ENCODE measurements at regions not wholly inside any gene's neighbourhood (a gene's known extent, or its start where the extent isn't known, plus 50 kb on each side); places are given as distances from the start of the nearest gene placed in this dataset.

GRCh38 chr3:59440285-59441028 lies 390.6 kb upstream of the CFAP20DC start:
- no peak for TF ChIP-seq CTCF (IDR thresholded peaks at IDR 0.05; ENCODE audit: low read depth, low read length)
- H3K4me3 ChIP-seq (ENCODE audit: low read depth, low read length) = no peak overlapping the region

- TF ChIP-seq CTCF (IDR thresholded peaks at IDR 0.05; ENCODE audit: low read depth, low read length) = no peak
- no peak overlapping the region for H3K4me3 ChIP-seq (ENCODE audit: low read depth, low read length)
These were observed 388.7 kb upstream of the CFAP20DC start for GRCh38 chr3:59438492-59438891.

GRCh38 chr3:59436164-59436958 lies 386.5 kb upstream of the CFAP20DC start:
- no peak for TF ChIP-seq CTCF (IDR thresholded peaks at IDR 0.05; ENCODE audit: low read depth, low read length)
- no peak overlapping the region for H3K4me3 ChIP-seq (ENCODE audit: low read depth, low read length)

GRCh38 chr3:59433546-59433945 lies 383.7 kb upstream of the CFAP20DC start:
- no peak for TF ChIP-seq CTCF (IDR thresholded peaks at IDR 0.05; ENCODE audit: low read depth, low read length)
- no peak overlapping the region for H3K4me3 ChIP-seq (ENCODE audit: low read depth, low read length)

- no peak for TF ChIP-seq CTCF (IDR thresholded peaks at IDR 0.05; ENCODE audit: low read depth, low read length)
- H3K4me3 ChIP-seq (ENCODE audit: low read depth, low read length) = no peak overlapping the region
These were observed 382.8 kb upstream of the CFAP20DC start for GRCh38 chr3:59432665-59433064.

GRCh38 chr3:59430341-59430740 lies 380.5 kb upstream of the CFAP20DC start:
- TF ChIP-seq CTCF (IDR thresholded peaks at IDR 0.05; ENCODE audit: low read depth, low read length) = no peak
- H3K4me3 ChIP-seq (ENCODE audit: low read depth, low read length) = no peak overlapping the region

GRCh38 chr3:59429198-59429597 lies 379.4 kb upstream of the CFAP20DC start:
- no peak overlapping the region for H3K4me3 ChIP-seq (ENCODE audit: low read depth, low read length)
- no peak for TF ChIP-seq CTCF (IDR thresholded peaks at IDR 0.05; ENCODE audit: low read depth, low read length)

Data from WI38 (cell line).